H9 (cell line): ENCODE measurements at regions not wholly inside any gene's neighbourhood (a gene's known extent, or its start where the extent isn't known, plus 50 kb on each side); places are given as distances from the start of the nearest gene placed in this dataset.

ENCODE experiments used
- DNase-seq: peaks from one replicate; pipeline ENCODE4 v3.0.0-alpha.2; 2017
- H2AFZ ChIP-seq: one replicate; pipeline ENCODE4 v1.6.1; 2013; ENCODE audit warnings: mild to moderate bottlenecking, low read length, control low read depth, moderate library complexity
- H2AK5ac ChIP-seq: 2 replicates; pipeline ENCODE4 v1.6.1; 2013; ENCODE audit warnings: low read length, control low read depth, mixed read lengths; ENCODE audit not compliant: insufficient read length
- H2BK120ac ChIP-seq: one replicate; pipeline ENCODE4 v1.6.1; 2013; ENCODE audit warnings: low read depth, mild to moderate bottlenecking, low read length, control low read depth, inconsistent platforms; ENCODE audit not compliant: poor library complexity, severe bottlenecking
- H2BK12ac ChIP-seq: 2 replicates; pipeline ENCODE4 v1.6.1; 2013; ENCODE audit warnings: low read length, control low read depth, mixed read lengths, low read depth; ENCODE audit not compliant: insufficient read length
- H2BK15ac ChIP-seq: 2 replicates; pipeline ENCODE4 v1.6.1; 2013; ENCODE audit warnings: low read depth, low read length, control low read depth
- H2BK20ac ChIP-seq: one replicate; pipeline ENCODE4 v1.6.1; 2013; ENCODE audit warnings: low read depth, mild to moderate bottlenecking, low read length, control low read depth, inconsistent platforms; ENCODE audit not compliant: poor library complexity, severe bottlenecking
- H2BK5ac ChIP-seq: 2 replicates; pipeline ENCODE4 v1.6.1; 2013; ENCODE audit warnings: low read length, control low read depth, mixed read lengths; ENCODE audit not compliant: insufficient read length
- H3K14ac ChIP-seq: 2 replicates; pipeline ENCODE4 v1.6.1; 2013; ENCODE audit warnings: low read length, control low read depth; ENCODE audit not compliant: insufficient read depth
- H3K18ac ChIP-seq: 2 replicates; pipeline ENCODE4 v1.6.1; 2013; ENCODE audit warnings: low read depth, mild to moderate bottlenecking, mixed read lengths, low read length, control low read depth; ENCODE audit not compliant: insufficient read length
- H3K23ac ChIP-seq: 2 replicates; pipeline ENCODE4 v1.6.1; 2013; ENCODE audit warnings: low read length, control low read depth, mixed read lengths, low read depth; ENCODE audit not compliant: insufficient read length
- H3K23me2 ChIP-seq: 2 replicates; pipeline ENCODE4 v1.6.1; 2013; ENCODE audit warnings: low read depth, mild to moderate bottlenecking, mixed read lengths, low read length, control low read depth; ENCODE audit not compliant: insufficient read length, poor library complexity, severe bottlenecking
- H3K27ac ChIP-seq: 2 replicates; pipeline ENCODE4 v1.5.1; 2013; ENCODE audit warnings: low read length, control low read depth, mixed read lengths, low read depth; ENCODE audit not compliant: insufficient read length
- H3K27me3 ChIP-seq: 2 replicates; pipeline ENCODE4 v1.6.1; 2013; ENCODE audit warnings: low read length, control low read depth, inconsistent platforms; ENCODE audit not compliant: insufficient read depth
- H3K4ac ChIP-seq: 2 replicates; pipeline ENCODE4 v1.6.1; 2013; ENCODE audit warnings: low read depth, mild to moderate bottlenecking, control low read depth, inconsistent platforms, low read length, moderate library complexity
- H3K4me1 ChIP-seq: 2 replicates; pipeline ENCODE4 v1.6.1; 2013; ENCODE audit warnings: low read length, control low read depth, inconsistent platforms; ENCODE audit not compliant: insufficient read depth
- H3K4me2 ChIP-seq: 2 replicates; pipeline ENCODE4 v1.6.1; 2013; ENCODE audit warnings: low read length, control low read depth, mixed read lengths; ENCODE audit not compliant: insufficient read length, insufficient read depth
- H3K56ac ChIP-seq: 2 replicates; pipeline ENCODE4 v1.6.1; 2013; ENCODE audit warnings: low read depth, mild to moderate bottlenecking, mixed read lengths, low read length, control low read depth; ENCODE audit not compliant: insufficient read length
- H3K79me1 ChIP-seq: 2 replicates; pipeline ENCODE4 v1.6.1; 2013; ENCODE audit warnings: low read depth, mild to moderate bottlenecking, moderate library complexity, low read length, control low read depth, inconsistent platforms; ENCODE audit not compliant: insufficient read depth, poor library complexity, severe bottlenecking
- H3K79me2 ChIP-seq: 2 replicates; pipeline ENCODE4 v1.6.1; 2013; ENCODE audit warnings: low read length, control low read depth, inconsistent platforms; ENCODE audit not compliant: insufficient read depth
- H3K9ac ChIP-seq: 2 replicates; pipeline ENCODE4 v1.6.1; 2013; ENCODE audit warnings: low read length, control low read depth, mixed read lengths; ENCODE audit not compliant: insufficient read length; ENCODE audit errors: extremely low read depth
- H3K9me3 ChIP-seq: one replicate; pipeline ENCODE4 v1.6.1; 2013; ENCODE audit warnings: low read depth, low read length, inconsistent platforms; ENCODE audit not compliant: control insufficient read depth
- H3T11ph ChIP-seq: one replicate; pipeline ENCODE4 v1.6.1; 2013; ENCODE audit warnings: mild to moderate bottlenecking, low read length, control low read depth, inconsistent platforms
- H4K20me1 ChIP-seq: one replicate; pipeline ENCODE4 v1.6.1; 2013; ENCODE audit not compliant: control insufficient read depth, insufficient read length, insufficient read depth
- H4K5ac ChIP-seq: 2 replicates; pipeline ENCODE4 v1.6.1; 2013; ENCODE audit warnings: low read depth, mild to moderate bottlenecking, mixed read lengths, low read length, control low read depth; ENCODE audit not compliant: insufficient read length
- H4K8ac ChIP-seq: replicated peaks from 2 replicates; pipeline ENCODE4 v1.6.1; 2013; ENCODE audit warnings: low read length, control low read depth, mixed read lengths, low read depth; ENCODE audit not compliant: insufficient read length
- H4K91ac ChIP-seq: 2 replicates; pipeline ENCODE4 v1.6.1; 2013; ENCODE audit warnings: low read depth, mild to moderate bottlenecking, moderate library complexity, mixed read lengths, low read length, control low read depth; ENCODE audit not compliant: insufficient read length
- H3K27ac Mint-ChIP-seq, 3 experiments: 2 replicates in 2 of 3; 3 replicates in 1 of 3; pipeline ENCODE4 v1.8.0; 2020 to 2021; ENCODE audit warnings: mixed read lengths in 3 of 3, mild to moderate bottlenecking in 1 of 3, moderate library complexity in 1 of 3
- H3K27me3 Mint-ChIP-seq: 2 replicates; pipeline ENCODE4 v1.8.0; 2021; ENCODE audit warnings: low read depth, mild to moderate bottlenecking, moderate library complexity, mixed read lengths
- H3K36me3 Mint-ChIP-seq, 3 experiments: 2 replicates in 2 of 3; 3 replicates in 1 of 3; pipeline ENCODE4 v1.8.0; 2020 to 2021; ENCODE audit warnings: low read depth in 3 of 3, mixed read lengths in 3 of 3; ENCODE audit not compliant: insufficient read depth in 1 of 3
- H3K4me1 Mint-ChIP-seq, 2 experiments: 2 replicates each; pipeline ENCODE4 v1.8.0; 2020; ENCODE audit warnings: mixed read lengths in 2 of 2
- H3K4me3 Mint-ChIP-seq, 2 experiments: 2 replicates in 1 of 2; 3 replicates in 1 of 2; pipeline ENCODE4 v1.8.0; 2020 to 2021; ENCODE audit warnings: mild to moderate bottlenecking in 2 of 2, mixed read lengths in 2 of 2, moderate library complexity in 1 of 2
- H3K9me3 Mint-ChIP-seq, 2 experiments: 2 replicates in 1 of 2; 3 replicates in 1 of 2; pipeline ENCODE4 v1.8.0; 2020; ENCODE audit warnings: mild to moderate bottlenecking in 2 of 2, mixed read lengths in 2 of 2, moderate library complexity in 1 of 2
- CTCF ChIP-seq: fragments of 200-600 bp; sonication (generic); conservative IDR thresholded peaks from 3 replicates; pipeline ENCODE4 v1.8.0; 2021; ENCODE audit warnings: antibody characterized with exemption, mild to moderate bottlenecking
- WGBS: extraction: QIAGEN DNeasy Blood & Tissue Kit; methylation state at CpG from one replicate; pipeline ENCODE4 v1.1.7; 2013; ENCODE audit warnings: missing lambda C conversion rate, low lambda C conversion rate, mixed read lengths; ENCODE audit not compliant: insufficient read length; ENCODE audit errors: extremely low coverage; 5-methylcytosine and 5-hydroxymethylcytosine counted together

GRCh38 chr6:4191271-4191721, 55.9 kb upstream of the ECI2 start:
- peaks cover 3 to 4% of the 10 kb centered on the region in 2 experiments; a peak in 2 of 4 replicates for H3K4me1 Mint-ChIP-seq
- no peak overlapping the region for H3K4ac ChIP-seq
- no peak overlapping the region for H2AFZ ChIP-seq
- no peak overlapping the region for H3K4me2 ChIP-seq
- H2BK15ac ChIP-seq = no peak overlapping the region
- no peak overlapping the region for H4K5ac ChIP-seq
- H2BK20ac ChIP-seq = no peak overlapping the region
- H3K23ac ChIP-seq = no peak overlapping the region
- no peak overlapping the region for H3K4me3 Mint-ChIP-seq
- H3K18ac ChIP-seq = no peak overlapping the region
- H2BK12ac ChIP-seq = no peak overlapping the region
- no peak for DNase-seq
- H3K79me1 ChIP-seq = no peaks in the 10 kb centered on the region
- peaks cover 13 to 16% of the 10 kb centered on the region in 2 experiments; a peak in 4 of 5 replicates for H3K9me3 Mint-ChIP-seq
- H3K27me3 ChIP-seq = no peaks in the 10 kb centered on the region
- H3K27me3 Mint-ChIP-seq = no peaks in the 10 kb centered on the region; the same call in 1 of the 2 replicates
- H3K14ac ChIP-seq = no peak overlapping the region
- no peaks in the 10 kb centered on the region for H3K79me2 ChIP-seq
- TF ChIP-seq CTCF = no peak
- H4K20me1 ChIP-seq = no peaks in the 10 kb centered on the region
- peaks cover 0 to 11% (median 3%) of the 10 kb centered on the region in 3 experiments; a peak in 3 of 7 replicates for H3K36me3 Mint-ChIP-seq
- H3K23me2 ChIP-seq = no peaks in the 10 kb centered on the region
- H3K4me1 ChIP-seq = no peaks in the 10 kb centered on the region
- H3K56ac ChIP-seq = no peak overlapping the region
- H4K8ac ChIP-seq = no peak overlapping the region
- no peak overlapping the region for H3T11ph ChIP-seq
- no CpG with 5 or more reads among the region's 27 CpGs for WGBS
- H3K9me3 ChIP-seq = no peaks in the 10 kb centered on the region
- no peak overlapping the region for H3K27ac ChIP-seq
- H2BK5ac ChIP-seq = no peak overlapping the region
- no peak overlapping the region for H4K91ac ChIP-seq
- no peak overlapping the region for H2BK120ac ChIP-seq
- H2AK5ac ChIP-seq = no peak overlapping the region
- no peak overlapping the region for H3K27ac Mint-ChIP-seq
- H3K9ac ChIP-seq = no peak overlapping the region
